ENCODE measurements at regions not wholly inside any gene's neighbourhood (a gene's known extent, or its start where the extent isn't known, plus 50 kb on each side); places are given as distances from the start of the nearest gene placed in this dataset.

- TF ChIP-seq CTCF (IDR thresholded peaks at IDR 0.05) (no peak), POLR2A (IDR thresholded peaks at IDR 0.05) (no peak)
Measured at GRCh38 chr13:26824581-26824980, 64.0 kb upstream of the GPR12 start.
